ENCODE measurements at regions not wholly inside any gene's neighbourhood (a gene's known extent, or its start where the extent isn't known, plus 50 kb on each side); places are given as distances from the start of the nearest gene placed in this dataset.

- H4K5ac ChIP-seq (ENCODE audit: low read length), result no peak overlapping the region
These were observed 151.8 kb upstream of the SLC14A2 start for GRCh38 chr18:45463451-45463850.

GRCh38 chr18:45464619-45465018 is 150.7 kb upstream of the SLC14A2 start:
- DNase-seq, result no peak
- H2AK5ac ChIP-seq (ENCODE audit: low read length), result no peak overlapping the region
- H3K36me3 ChIP-seq (ENCODE audit: control insufficient read depth, insufficient read depth, low read length), result no peaks in the 10 kb centered on the region
- no peak overlapping the region for H2BK120ac ChIP-seq (ENCODE audit: low read depth, low read length)
- no peak overlapping the region for H3K4me3 ChIP-seq (ENCODE audit: low read length)
- no peaks in the 10 kb centered on the region for H3K79me1 ChIP-seq (ENCODE audit: low read length)
- no peak overlapping the region for H4K5ac ChIP-seq (ENCODE audit: low read length)
- H2BK15ac ChIP-seq (replicated peaks; ENCODE audit: low read depth), result no peak overlapping the region
- no peak overlapping the region for H2BK5ac ChIP-seq (ENCODE audit: low read length)
- H3K27ac ChIP-seq (ENCODE audit: low read depth, low read length), result no peak overlapping the region
- no peak overlapping the region for H3K23ac ChIP-seq (ENCODE audit: low read length)
- no peaks in the 10 kb centered on the region for H3K4me1 ChIP-seq (ENCODE audit: control insufficient read depth, low read depth, low read length)
- no peak overlapping the region for H3K18ac ChIP-seq (ENCODE audit: low read length)
- H4K8ac ChIP-seq (ENCODE audit: low read depth, low read length), result no peak overlapping the region
- no peaks in the 10 kb centered on the region for H3K27me3 ChIP-seq (ENCODE audit: insufficient read depth, low read length, poor library complexity)
- no peaks in the 10 kb centered on the region for H3K79me2 ChIP-seq (ENCODE audit: control insufficient read depth, insufficient read depth, low read length)
- H3K4me2 ChIP-seq (ENCODE audit: low read length), result no peak overlapping the region
- no peak overlapping the region for H3K56ac ChIP-seq (ENCODE audit: low read length)
- H3K4ac ChIP-seq (ENCODE audit: low read depth, low read length), result no peak overlapping the region
- WGBS (ENCODE audit: extremely low coverage, insufficient coverage, low lambda C conversion rate), result no CpG with 5 or more reads among the region's 8 CpGs
- H3K9ac ChIP-seq (ENCODE audit: low read length), result no peak overlapping the region

More at GRCh38 chr18:45463451-45463850, 151.8 kb upstream of the SLC14A2 start:
- Histone ChIP-seq H3K79me1 (ENCODE audit: low read length) (no peaks in the 10 kb centered on the region), H2BK5ac (ENCODE audit: low read length) (no peak overlapping the region), H2AK5ac (ENCODE audit: low read length) (no peak overlapping the region), H3K79me2 (ENCODE audit: control insufficient read depth, insufficient read depth, low read length) (no peaks in the 10 kb centered on the region), H4K8ac (ENCODE audit: low read depth, low read length) (no peak overlapping the region), H2BK120ac (ENCODE audit: low read depth, low read length) (no peak overlapping the region), H3K18ac (ENCODE audit: low read length) (no peak overlapping the region), H3K4me1 (ENCODE audit: control insufficient read depth, low read depth, low read length) (no peaks in the 10 kb centered on the region), H3K4me3 (ENCODE audit: low read length) (no peak overlapping the region), H3K56ac (ENCODE audit: low read length) (no peak overlapping the region), H3K9ac (ENCODE audit: low read length) (no peak overlapping the region), H2BK15ac (replicated peaks; ENCODE audit: low read depth) (no peak overlapping the region), H3K36me3 (ENCODE audit: control insufficient read depth, insufficient read depth, low read length) (no peaks in the 10 kb centered on the region), H3K23ac (ENCODE audit: low read length) (no peak overlapping the region), H3K4ac (ENCODE audit: low read depth, low read length) (no peak overlapping the region), H3K27me3 (ENCODE audit: insufficient read depth, low read length, poor library complexity) (no peaks in the 10 kb centered on the region), H3K4me2 (ENCODE audit: low read length) (no peak overlapping the region), H3K27ac (ENCODE audit: low read depth, low read length) (no peak overlapping the region)
- no CpG with 5 or more reads among the region's 6 CpGs for WGBS (ENCODE audit: extremely low coverage, insufficient coverage, low lambda C conversion rate)
- no peak for DNase-seq

- Histone ChIP-seq H3K18ac (ENCODE audit: low read length) (no peak overlapping the region), H3K23ac (ENCODE audit: low read length) (no peak overlapping the region), H3K4me2 (ENCODE audit: low read length) (no peak overlapping the region), H3K4me3 (ENCODE audit: low read length) (no peak overlapping the region), H2BK15ac (replicated peaks; ENCODE audit: low read depth) (no peak overlapping the region), H2BK5ac (ENCODE audit: low read length) (no peak overlapping the region), H3K36me3 (ENCODE audit: control insufficient read depth, insufficient read depth, low read length) (no peaks in the 10 kb centered on the region), H3K79me2 (ENCODE audit: control insufficient read depth, insufficient read depth, low read length) (no peaks in the 10 kb centered on the region), H3K4ac (ENCODE audit: low read depth, low read length) (no peak overlapping the region), H3K4me1 (ENCODE audit: control insufficient read depth, low read depth, low read length) (no peaks in the 10 kb centered on the region), H3K27me3 (ENCODE audit: insufficient read depth, low read length, poor library complexity) (no peaks in the 10 kb centered on the region), H3K79me1 (ENCODE audit: low read length) (no peaks in the 10 kb centered on the region), H4K5ac (ENCODE audit: low read length) (no peak overlapping the region), H3K27ac (ENCODE audit: low read depth, low read length) (no peak overlapping the region), H4K8ac (ENCODE audit: low read depth, low read length) (no peak overlapping the region), H3K56ac (ENCODE audit: low read length) (no peak overlapping the region), H2BK120ac (ENCODE audit: low read depth, low read length) (no peak overlapping the region), H3K9ac (ENCODE audit: low read length) (no peak overlapping the region), H2AK5ac (ENCODE audit: low read length) (no peak overlapping the region)
- DNase-seq, result no peak
- no CpG with 5 or more reads among the region's 2 CpGs for WGBS (ENCODE audit: extremely low coverage, insufficient coverage, low lambda C conversion rate)
These were observed 148.0 kb upstream of the SLC14A2 start for GRCh38 chr18:45467293-45467692.

- H3K36me3 ChIP-seq (ENCODE audit: control insufficient read depth, insufficient read depth, low read length), result no peaks in the 10 kb centered on the region
- H2BK15ac ChIP-seq (replicated peaks; ENCODE audit: low read depth), result no peak overlapping the region
- no peak overlapping the region for H3K9ac ChIP-seq (ENCODE audit: low read length)
- H3K79me1 ChIP-seq (ENCODE audit: low read length), result no peaks in the 10 kb centered on the region
- H3K4me2 ChIP-seq (ENCODE audit: low read length), result no peak overlapping the region
- DNase-seq, result no peak
- H2BK5ac ChIP-seq (ENCODE audit: low read length), result no peak overlapping the region
- no peak overlapping the region for H3K23ac ChIP-seq (ENCODE audit: low read length)
- H4K8ac ChIP-seq (ENCODE audit: low read depth, low read length), result no peak overlapping the region
- H3K27me3 ChIP-seq (ENCODE audit: insufficient read depth, low read length, poor library complexity), result no peaks in the 10 kb centered on the region
- H3K27ac ChIP-seq (ENCODE audit: low read depth, low read length), result no peak overlapping the region
- no peak overlapping the region for H2AK5ac ChIP-seq (ENCODE audit: low read length)
- H3K4me3 ChIP-seq (ENCODE audit: low read length), result no peak overlapping the region
- no peak overlapping the region for H4K5ac ChIP-seq (ENCODE audit: low read length)
- H3K4me1 ChIP-seq (ENCODE audit: control insufficient read depth, low read depth, low read length), result no peaks in the 10 kb centered on the region
- no peaks in the 10 kb centered on the region for H3K79me2 ChIP-seq (ENCODE audit: control insufficient read depth, insufficient read depth, low read length)
- H3K4ac ChIP-seq (ENCODE audit: low read depth, low read length), result no peak overlapping the region
- no CpG with 5 or more reads among the region's 2 CpGs for WGBS (ENCODE audit: extremely low coverage, insufficient coverage, low lambda C conversion rate)
- H3K18ac ChIP-seq (ENCODE audit: low read length), result no peak overlapping the region
- H3K56ac ChIP-seq (ENCODE audit: low read length), result no peak overlapping the region
- no peak overlapping the region for H2BK120ac ChIP-seq (ENCODE audit: low read depth, low read length)
These were observed 147.3 kb upstream of the SLC14A2 start for GRCh38 chr18:45467945-45468344.

GRCh38 chr18:45478889-45479288 is 136.4 kb upstream of the SLC14A2 start:
- Histone ChIP-seq H3K27me3 (ENCODE audit: insufficient read depth, low read length, poor library complexity) (no peaks in the 10 kb centered on the region), H3K23ac (ENCODE audit: low read length) (no peak overlapping the region), H3K36me3 (ENCODE audit: control insufficient read depth, insufficient read depth, low read length) (no peaks in the 10 kb centered on the region), H3K56ac (ENCODE audit: low read length) (no peak overlapping the region), H3K27ac (ENCODE audit: low read depth, low read length) (no peak overlapping the region), H2BK15ac (replicated peaks; ENCODE audit: low read depth) (no peak overlapping the region), H2BK120ac (ENCODE audit: low read depth, low read length) (no peak overlapping the region), H3K79me2 (ENCODE audit: control insufficient read depth, insufficient read depth, low read length) (no peaks in the 10 kb centered on the region), H3K9ac (ENCODE audit: low read length) (no peak overlapping the region), H3K4me1 (ENCODE audit: control insufficient read depth, low read depth, low read length) (no peaks in the 10 kb centered on the region), H2AK5ac (ENCODE audit: low read length) (no peak overlapping the region), H3K4me2 (ENCODE audit: low read length) (no peak overlapping the region), H4K5ac (ENCODE audit: low read length) (no peak overlapping the region), H3K18ac (ENCODE audit: low read length) (no peak overlapping the region), H3K4me3 (ENCODE audit: low read length) (no peak overlapping the region), H3K4ac (ENCODE audit: low read depth, low read length) (no peak overlapping the region), H2BK5ac (ENCODE audit: low read length) (no peak overlapping the region), H4K8ac (ENCODE audit: low read depth, low read length) (no peak overlapping the region), H3K79me1 (ENCODE audit: low read length) (no peaks in the 10 kb centered on the region)
- DNase-seq, result no peak
- WGBS (ENCODE audit: extremely low coverage, insufficient coverage, low lambda C conversion rate), result no CpG with 5 or more reads among the region's 3 CpGs

- no peaks in the 10 kb centered on the region for H3K36me3 ChIP-seq (ENCODE audit: control insufficient read depth, insufficient read depth, low read length)
- no peak overlapping the region for H3K9ac ChIP-seq (ENCODE audit: low read length)
- no peak overlapping the region for H4K5ac ChIP-seq (ENCODE audit: low read length)
- WGBS (ENCODE audit: extremely low coverage, insufficient coverage, low lambda C conversion rate), result no CpG with 5 or more reads among the region's 1 CpG
- H3K56ac ChIP-seq (ENCODE audit: low read length), result no peak overlapping the region
- no peak overlapping the region for H2BK5ac ChIP-seq (ENCODE audit: low read length)
- no peak overlapping the region for H3K23ac ChIP-seq (ENCODE audit: low read length)
- no peaks in the 10 kb centered on the region for H3K79me1 ChIP-seq (ENCODE audit: low read length)
- H3K79me2 ChIP-seq (ENCODE audit: control insufficient read depth, insufficient read depth, low read length), result no peaks in the 10 kb centered on the region
- no peaks in the 10 kb centered on the region for H3K27me3 ChIP-seq (ENCODE audit: insufficient read depth, low read length, poor library complexity)
- no peak overlapping the region for H3K4ac ChIP-seq (ENCODE audit: low read depth, low read length)
- H4K8ac ChIP-seq (ENCODE audit: low read depth, low read length), result no peak overlapping the region
- DNase-seq, result no peak
- no peak overlapping the region for H3K18ac ChIP-seq (ENCODE audit: low read length)
- no peaks in the 10 kb centered on the region for H3K4me1 ChIP-seq (ENCODE audit: control insufficient read depth, low read depth, low read length)
- no peak overlapping the region for H2AK5ac ChIP-seq (ENCODE audit: low read length)
- no peak overlapping the region for H3K27ac ChIP-seq (ENCODE audit: low read depth, low read length)
- H2BK15ac ChIP-seq (replicated peaks; ENCODE audit: low read depth), result no peak overlapping the region
- H2BK120ac ChIP-seq (ENCODE audit: low read depth, low read length), result no peak overlapping the region
- H3K4me3 ChIP-seq (ENCODE audit: low read length), result no peak overlapping the region
- H3K4me2 ChIP-seq (ENCODE audit: low read length), result no peak overlapping the region
These were observed 134.9 kb upstream of the SLC14A2 start for GRCh38 chr18:45480219-45481015.
